ENCODE measurements at regions not wholly inside any gene's neighbourhood (a gene's known extent, or its start where the extent isn't known, plus 50 kb on each side); places are given as distances from the start of the nearest gene placed in this dataset.

GRCh38 chr12:22865822-22866221 is 240.9 kb downstream of the ETNK1 start:
- DNase-seq (ENCODE audit: low spot score): no peak

GRCh38 chr12:22866406-22866805 is 241.4 kb downstream of the ETNK1 start:
- Histone ChIP-seq H3K4me3 (ENCODE audit: low read depth in 1 of 3, low read length in 3 of 3) (no peak overlapping the region), H3K9ac (ENCODE audit: low read depth in 1 of 2, low read length in 2 of 2) (no peak overlapping the region), H3K9me3 (ENCODE audit: control insufficient read depth in 4 of 4, low read length in 3 of 4) (no peaks in the 10 kb centered on the region), H3K27ac (ENCODE audit: low read depth in 1 of 2, low read length in 2 of 2) (no peak overlapping the region), H3K36me3 (ENCODE audit: control insufficient read depth in 4 of 4, insufficient read depth in 3 of 4, low read depth in 1 of 4, low read length in 3 of 4) (no peaks in the 10 kb centered on the region), H3K27me3 (ENCODE audit: control insufficient read depth in 4 of 4, insufficient read depth in 4 of 4, low read length in 3 of 4) (no peaks in the 10 kb centered on the region), H3K4me1 (ENCODE audit: control insufficient read depth in 4 of 4, insufficient read depth in 4 of 4, low read length in 3 of 4) (no peaks in the 10 kb centered on the region)
- no peak for TF ChIP-seq GABPA (IDR thresholded peaks at IDR 0.05 in 1 of 2, conservative IDR thresholded peaks at IDR 0.05 in 1 of 2)
- TF ChIP-seq MAX (IDR thresholded peaks at IDR 0.05): no peak
- TF ChIP-seq TAF1 (conservative IDR thresholded peaks at IDR 0.05): no peak
- TF ChIP-seq JUND (IDR thresholded peaks at IDR 0.05): no peak
- TF ChIP-seq HNF4G (IDR thresholded peaks at IDR 0.05): no peak
- no peak for TF ChIP-seq HNF4A (conservative IDR thresholded peaks at IDR 0.05)
- no peak for TF ChIP-seq CTCF (IDR thresholded peaks at IDR 0.05; ENCODE audit: low read depth, low read length, missing input control)
- no peak for DNase-seq (ENCODE audit: low spot score)
- 81% methylated on average over 1 of the region's 1 CpG for WGBS

More at GRCh38 chr12:22865822-22866221, 240.9 kb downstream of the ETNK1 start:
- H3K27ac ChIP-seq (ENCODE audit: low read depth in 1 of 2, low read length in 2 of 2): no peak overlapping the region
- TF ChIP-seq ZBTB33 (IDR thresholded peaks at IDR 0.05): no peak
- TF ChIP-seq EGR1 (IDR thresholded peaks at IDR 0.05; ENCODE audit: low read depth in 2 of 2): no peak
- no peak for TF ChIP-seq JUND (IDR thresholded peaks at IDR 0.05)
- no peak for TF ChIP-seq CTCF (IDR thresholded peaks at IDR 0.05; ENCODE audit: low read depth, low read length, missing input control)
- TF ChIP-seq TAF1 (conservative IDR thresholded peaks at IDR 0.05): no peak
- TF ChIP-seq RAD21 (IDR thresholded peaks at IDR 0.05): no peak
- H3K9ac ChIP-seq (ENCODE audit: low read depth in 1 of 2, low read length in 2 of 2): no peak overlapping the region
- H3K9me3 ChIP-seq (ENCODE audit: control insufficient read depth in 4 of 4, low read length in 3 of 4): no peaks in the 10 kb centered on the region
- H3K36me3 ChIP-seq (ENCODE audit: control insufficient read depth in 4 of 4, insufficient read depth in 3 of 4, low read depth in 1 of 4, low read length in 3 of 4): no peaks in the 10 kb centered on the region
- H3K4me1 ChIP-seq (ENCODE audit: control insufficient read depth in 4 of 4, insufficient read depth in 4 of 4, low read length in 3 of 4): no peaks in the 10 kb centered on the region
- H3K27me3 ChIP-seq (ENCODE audit: control insufficient read depth in 4 of 4, insufficient read depth in 4 of 4, low read length in 3 of 4): no peaks in the 10 kb centered on the region
- WGBS: 96% methylated on average over 6 of the region's 6 CpGs
- H3K4me3 ChIP-seq (ENCODE audit: low read depth in 1 of 3, low read length in 3 of 3): no peak overlapping the region

GRCh38 chr12:22874151-22874550 is 249.2 kb downstream of the ETNK1 start:
- Histone ChIP-seq H3K9me3 (ENCODE audit: control insufficient read depth in 4 of 4, low read length in 3 of 4) (no peaks in the 10 kb centered on the region), H3K9ac (ENCODE audit: low read depth in 1 of 2, low read length in 2 of 2) (no peak overlapping the region), H3K4me3 (ENCODE audit: low read depth in 1 of 3, low read length in 3 of 3) (no peak overlapping the region), H3K4me1 (ENCODE audit: control insufficient read depth in 4 of 4, insufficient read depth in 4 of 4, low read length in 3 of 4) (no peaks in the 10 kb centered on the region), H3K27me3 (ENCODE audit: control insufficient read depth in 4 of 4, insufficient read depth in 4 of 4, low read length in 3 of 4) (no peaks in the 10 kb centered on the region), H3K27ac (ENCODE audit: low read depth in 1 of 2, low read length in 2 of 2) (no peak overlapping the region), H3K36me3 (ENCODE audit: control insufficient read depth in 4 of 4, insufficient read depth in 3 of 4, low read depth in 1 of 4, low read length in 3 of 4) (no peaks in the 10 kb centered on the region)
- WGBS: 98% methylated on average over 8 of the region's 8 CpGs
- TF ChIP-seq YY1 (IDR thresholded peaks at IDR 0.05) (no peak), TAF1 (conservative IDR thresholded peaks at IDR 0.05) (no peak)
- no peak for DNase-seq (ENCODE audit: low spot score)

Measured in liver (tissue), 8 donors.